HEK293 (cell line): ENCODE measurements at regions not wholly inside any gene's neighbourhood (a gene's known extent, or its start where the extent isn't known, plus 50 kb on each side); places are given as distances from the start of the nearest gene placed in this dataset.

Experiments
- CTCF ChIP-seq: fragments of 450-650 bp; formaldehyde crosslinking; IDR thresholded peaks from 2 replicates; pipeline ENCODE4 v1.5.1; 2016; ENCODE audit warnings: missing biosample characterization, missing genetic modification characterization
- ZIC2 ChIP-seq: fragments of 450-650 bp; formaldehyde crosslinking; IDR thresholded peaks from 2 replicates; pipeline ENCODE4 v1.5.1; 2016; ENCODE audit warnings: missing biosample characterization, missing genetic modification characterization
- ZNF24 ChIP-seq: fragments of 450-650 bp; formaldehyde crosslinking; IDR thresholded peaks from 2 replicates; pipeline ENCODE4 v1.5.1; 2016; ENCODE audit warnings: missing biosample characterization, missing genetic modification characterization
- ZNF274 ChIP-seq, 2 experiments: fragments of 200-500 bp in 1 of 2; fragments of 450-650 bp in 1 of 2; sonication (Bioruptor generic) in 1 of 2; formaldehyde crosslinking in 1 of 2; IDR thresholded peaks; 2 replicates each; pipeline versions ENCODE4 v1.5.1 to v1.6.1; 2014 to 2016; ENCODE audit warnings: borderline replicate concordance in 1 of 2, inconsistent platforms in 1 of 2, low read length in 1 of 2, missing biosample characterization in 1 of 2, missing genetic modification characterization in 1 of 2
- ZNF324 ChIP-seq: fragments of 450-650 bp; formaldehyde crosslinking; IDR thresholded peaks from 2 replicates; pipeline ENCODE4 v1.5.1; 2016; ENCODE audit warnings: missing biosample characterization, missing genetic modification characterization
- ZNF514 ChIP-seq: fragments of 450-650 bp; formaldehyde crosslinking; IDR thresholded peaks from 2 replicates; pipeline ENCODE4 v1.5.1; 2016; ENCODE audit warnings: missing biosample characterization, missing genetic modification characterization
- ZNF548 ChIP-seq: fragments of 450-650 bp; formaldehyde crosslinking; IDR thresholded peaks from 2 replicates; pipeline ENCODE4 v1.5.1; 2016; ENCODE audit warnings: missing biosample characterization, missing genetic modification characterization
- ZNF558 ChIP-seq: fragments of 450-650 bp; formaldehyde crosslinking; IDR thresholded peaks from 2 replicates; pipeline ENCODE4 v1.5.1; 2016; ENCODE audit warnings: missing biosample characterization, missing genetic modification characterization
- TF ChIP-seq, protein P1 (sequence below): sonication (generic); formaldehyde crosslinking; IDR thresholded peaks from 2 replicates; pipeline ENCODE4 v1.8.1; 2022; ENCODE audit warnings: mild to moderate bottlenecking, moderate library complexity, missing genetic modification reagents
- TF ChIP-seq, protein P2 (sequence below): fragments of 450-650 bp; formaldehyde crosslinking; IDR thresholded peaks from 2 replicates; pipeline ENCODE4 v1.5.1; 2016; ENCODE audit warnings: missing biosample characterization, missing genetic modification characterization

DNA sequence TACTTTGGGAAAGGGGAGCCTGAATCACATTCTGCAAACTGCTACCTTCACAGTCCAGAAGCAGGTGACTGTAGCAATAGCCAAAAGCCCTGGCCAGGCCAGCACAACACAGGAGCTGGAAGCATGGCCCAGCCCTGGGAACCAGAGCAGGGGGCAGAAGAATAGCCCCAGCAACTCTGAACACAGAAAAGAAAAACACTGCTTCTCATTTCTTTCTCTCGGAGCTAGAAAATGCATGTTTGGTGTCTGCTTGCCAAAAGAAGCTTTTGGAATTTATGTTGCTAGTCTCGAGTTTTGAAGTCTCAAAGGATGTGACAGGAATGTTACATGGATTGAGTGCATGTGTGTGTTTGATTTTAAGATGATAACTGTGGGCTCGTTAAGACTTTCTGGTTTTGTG is 79.8 kb upstream of the SCAF8 start:
- TF ChIP-seq ZNF548 (tag by site-specific recombination) (no peak), ZNF324 (tag by site-specific recombination) (no peak), ZNF514 (tag by site-specific recombination) (no peak), CTCF (no peak), ZNF274 (IDR thresholded peaks at IDR 0.05; ENCODE audit: low read length) (no peak), ZNF274 (tag by site-specific recombination; IDR thresholded peaks at IDR 0.05; ENCODE audit: borderline replicate concordance) (no peak), ZNF24 (tag by site-specific recombination) (no peak), ZNF558 (no peak), ZIC2 (no peak)
- TF ChIP-seq, protein P1, sequence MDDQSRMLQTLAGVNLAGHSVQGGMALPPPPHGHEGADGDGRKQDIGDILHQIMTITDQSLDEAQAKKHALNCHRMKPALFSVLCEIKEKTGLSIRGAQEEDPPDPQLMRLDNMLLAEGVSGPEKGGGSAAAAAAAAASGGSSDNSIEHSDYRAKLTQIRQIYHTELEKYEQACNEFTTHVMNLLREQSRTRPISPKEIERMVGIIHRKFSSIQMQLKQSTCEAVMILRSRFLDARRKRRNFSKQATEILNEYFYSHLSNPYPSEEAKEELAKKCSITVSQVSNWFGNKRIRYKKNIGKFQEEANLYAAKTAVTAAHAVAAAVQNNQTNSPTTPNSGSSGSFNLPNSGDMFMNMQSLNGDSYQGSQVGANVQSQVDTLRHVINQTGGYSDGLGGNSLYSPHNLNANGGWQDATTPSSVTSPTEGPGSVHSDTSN (CRISPR knock-in tag), result no peak
- TF ChIP-seq, protein P2, sequence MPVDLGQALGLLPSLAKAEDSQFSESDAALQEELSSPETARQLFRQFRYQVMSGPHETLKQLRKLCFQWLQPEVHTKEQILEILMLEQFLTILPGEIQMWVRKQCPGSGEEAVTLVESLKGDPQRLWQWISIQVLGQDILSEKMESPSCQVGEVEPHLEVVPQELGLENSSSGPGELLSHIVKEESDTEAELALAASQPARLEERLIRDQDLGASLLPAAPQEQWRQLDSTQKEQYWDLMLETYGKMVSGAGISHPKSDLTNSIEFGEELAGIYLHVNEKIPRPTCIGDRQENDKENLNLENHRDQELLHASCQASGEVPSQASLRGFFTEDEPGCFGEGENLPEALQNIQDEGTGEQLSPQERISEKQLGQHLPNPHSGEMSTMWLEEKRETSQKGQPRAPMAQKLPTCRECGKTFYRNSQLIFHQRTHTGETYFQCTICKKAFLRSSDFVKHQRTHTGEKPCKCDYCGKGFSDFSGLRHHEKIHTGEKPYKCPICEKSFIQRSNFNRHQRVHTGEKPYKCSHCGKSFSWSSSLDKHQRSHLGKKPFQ (tag by site-specific recombination), result no peak
